ENCODE measurements at regions not wholly inside any gene's neighbourhood (a gene's known extent, or its start where the extent isn't known, plus 50 kb on each side); places are given as distances from the start of the nearest gene placed in this dataset.
"Not testable (repeated sequence)": the region's sequence is repeated elsewhere in the genome, so short reads cannot be mapped to it uniquely, and the experiment has no call there.

GRCh38 chr12:97886511-97887176 is 424.0 kb downstream of the RMST start:
- 3% methylated on average over 4 of the region's 4 CpGs for WGBS (ENCODE audit: insufficient coverage, low coverage, missing lambda C conversion rate)
- no peaks in the 10 kb centered on the region for H3K79me2 ChIP-seq (ENCODE audit: control insufficient read depth, insufficient read depth, low read length)
- BruUV-seq (replicated peaks) = no TSS peak
- no peak overlapping the region for H3K9ac ChIP-seq (ENCODE audit: insufficient read depth in 1 of 2, low read depth in 2 of 2, low read length in 2 of 2)
- FAIRE-seq (no peak), ATAC-seq (no peak), DNase-seq (ENCODE audit: extremely low read depth in 1 of 4, low spot score in 3 of 4) (no peak)
- H3K4me1 ChIP-seq (replicated peaks in 1 of 2; ENCODE audit: control insufficient read depth in 2 of 2, insufficient read depth in 2 of 2, low read length in 2 of 2) = no peaks in the 10 kb centered on the region
- intact Hi-C loops (cut with micrococcal nuclease) (no loop called here), in situ Hi-C loops (cut with MboI) (no loop called here)
- H3K4me3 ChIP-seq = no peak overlapping the region
- no peaks in the 10 kb centered on the region for H4K20me1 ChIP-seq (replicated peaks; ENCODE audit: control insufficient read depth, insufficient read depth, low read length)
- H2AFZ ChIP-seq (ENCODE audit: low read depth, low read length) = no peak overlapping the region
- no peak for TF ChIP-seq TFE3 (CRISPR knock-in tag; IDR thresholded peaks at IDR 0.05)
- TF ChIP-seq ZFPM2 (CRISPR knock-in tag; IDR thresholded peaks at IDR 0.05) = no peak
- no peak for TF ChIP-seq NR3C1 (CRISPR knock-in tag; IDR thresholded peaks at IDR 0.05)
- TF ChIP-seq RBM34 (IDR thresholded peaks at IDR 0.05; ENCODE audit: borderline replicate concordance, insufficient read depth, low read length) = no peak
- TF ChIP-seq CCAR2 (IDR thresholded peaks at IDR 0.05; ENCODE audit: low read depth, low read length) = no peak
- no peak for TF ChIP-seq NELFE (IDR thresholded peaks at IDR 0.05; ENCODE audit: insufficient read depth, insufficient read length)
- TF ChIP-seq ZNF133 (CRISPR knock-in tag; IDR thresholded peaks at IDR 0.05) = no peak
- TF ChIP-seq ZNF274 (IDR thresholded peaks at IDR 0.05; ENCODE audit: borderline replicate concordance, low read depth, low read length) = no peak
- no peak overlapping the region for H3K27ac ChIP-seq (ENCODE audit: extremely low read depth, low read depth, low read length)
- no peaks in the 10 kb centered on the region for H3K27me3 ChIP-seq (ENCODE audit: control insufficient read depth in 2 of 2, insufficient read depth in 2 of 2, low read length in 2 of 2)
- no peaks in the 10 kb centered on the region for H3K9me3 ChIP-seq (replicated peaks; ENCODE audit: control insufficient read depth, insufficient read depth, low read depth, low read length)
- ChIA-PET CTCF (ENCODE audit: low intra/inter-chr PET ratio) (no interaction called here), POLR2A (no interaction called here)
- no peaks in the 10 kb centered on the region for H3K36me3 ChIP-seq (ENCODE audit: control insufficient read depth, insufficient read depth, low read length)
- no peak overlapping the region for H3K4me2 ChIP-seq (ENCODE audit: insufficient read depth, low read length)
- no peaks in the 10 kb centered on the region for H3K9me1 ChIP-seq (ENCODE audit: control insufficient read depth, insufficient read depth, low read length)

GRCh38 chr12:97897881-97898280 is 435.3 kb downstream of the RMST start:
- H2AFZ ChIP-seq (ENCODE audit: low read depth, low read length); FAIRE-seq; H3K36me3 ChIP-seq (ENCODE audit: control insufficient read depth, insufficient read depth, low read length); ATAC-seq; DNase-seq (ENCODE audit: extremely low read depth in 1 of 4, low spot score in 3 of 4); BruUV-seq (replicated peaks); H3K9me1 ChIP-seq (ENCODE audit: control insufficient read depth, insufficient read depth, low read length); H3K9ac ChIP-seq (ENCODE audit: insufficient read depth in 1 of 2, low read depth in 2 of 2, low read length in 2 of 2); H3K4me1 ChIP-seq (replicated peaks in 1 of 2; ENCODE audit: control insufficient read depth in 2 of 2, insufficient read depth in 2 of 2, low read length in 2 of 2); POLR2A ChIA-PET; H3K79me2 ChIP-seq (ENCODE audit: control insufficient read depth, insufficient read depth, low read length); H3K4me3 ChIP-seq; H4K20me1 ChIP-seq (replicated peaks; ENCODE audit: control insufficient read depth, insufficient read depth, low read length); CTCF ChIA-PET (ENCODE audit: low intra/inter-chr PET ratio); H3K27me3 ChIP-seq (ENCODE audit: control insufficient read depth in 2 of 2, insufficient read depth in 2 of 2, low read length in 2 of 2); in situ Hi-C loops (cut with MboI); intact Hi-C loops (cut with micrococcal nuclease); H3K27ac ChIP-seq (ENCODE audit: extremely low read depth, low read depth, low read length); H3K4me2 ChIP-seq (ENCODE audit: insufficient read depth, low read length); H3K9me3 ChIP-seq (replicated peaks; ENCODE audit: control insufficient read depth, insufficient read depth, low read depth, low read length): not testable (repeated sequence)
- 0% methylated on average over 2 of the region's 6 CpGs for WGBS (ENCODE audit: insufficient coverage, low coverage, missing lambda C conversion rate)

Data from K562 (cell line).